IPS-NIHi11 (cell line): ENCODE measurements at regions not wholly inside any gene's neighbourhood (a gene's known extent, or its start where the extent isn't known, plus 50 kb on each side); places are given as distances from the start of the nearest gene placed in this dataset.
"Not testable (repeated sequence)": the region's sequence is repeated elsewhere in the genome, so short reads cannot be mapped to it uniquely, and the experiment has no call there.

Source experiments
- DNase-seq: peaks from one replicate; pipeline ENCODE4 v3.0.0; 2012; ENCODE audit warnings: mixed read lengths, low spot score

- DNase-seq = peak; percentile 46
Observed at GRCh38 chr1:164440232-164440631, 118.8 kb upstream of the PBX1 start.

GRCh38 chr1:164443166-164443565 is 115.8 kb upstream of the PBX1 start:
- no peak for DNase-seq

- no peak for DNase-seq
Observed at GRCh38 chr1:164443836-164444235, 115.1 kb upstream of the PBX1 start.

- no peak for DNase-seq
Observed at GRCh38 chr1:164446020-164446419, 113.0 kb upstream of the PBX1 start.

GRCh38 chr1:164452549-164452948 is 106.4 kb upstream of the PBX1 start:
- DNase-seq = no peak

- no peak for DNase-seq
Observed at GRCh38 chr1:164456272-164456671, 102.7 kb upstream of the PBX1 start.

GRCh38 chr1:164459176-164459575 is 99.8 kb upstream of the PBX1 start:
- DNase-seq = not testable (repeated sequence)

- DNase-seq = no peak
Observed at GRCh38 chr1:164466001-164466421, 93.0 kb upstream of the PBX1 start.

- DNase-seq = no peak
Observed at GRCh38 chr1:164466429-164466828, 92.6 kb upstream of the PBX1 start.

GRCh38 chr1:164470996-164471395 is 88.0 kb upstream of the PBX1 start:
- DNase-seq = no peak

GRCh38 chr1:164472841-164473240 is 86.1 kb upstream of the PBX1 start:
- no peak for DNase-seq

GRCh38 chr1:164473544-164473943 is 85.4 kb upstream of the PBX1 start:
- DNase-seq = no peak

- no peak for DNase-seq
Observed at GRCh38 chr1:164475834-164476233, 83.2 kb upstream of the PBX1 start.

GRCh38 chr1:164477343-164477742 is 81.6 kb upstream of the PBX1 start:
- peak; percentile 24 for DNase-seq

- no peak for DNase-seq
Observed at GRCh38 chr1:164479242-164479641, 79.7 kb upstream of the PBX1 start.

- DNase-seq = no peak
Observed at GRCh38 chr1:164480285-164480907, 78.6 kb upstream of the PBX1 start.

- DNase-seq = no peak
Observed at GRCh38 chr1:164495905-164496304, 63.1 kb upstream of the PBX1 start.

- no peak for DNase-seq
Observed at GRCh38 chr1:164498792-164499191, 60.2 kb upstream of the PBX1 start.

GRCh38 chr1:164504749-164505148 is 54.2 kb upstream of the PBX1 start:
- no peak for DNase-seq
